ENCODE measurements at regions not wholly inside any gene's neighbourhood (a gene's known extent, or its start where the extent isn't known, plus 50 kb on each side); places are given as distances from the start of the nearest gene placed in this dataset.

DNA sequence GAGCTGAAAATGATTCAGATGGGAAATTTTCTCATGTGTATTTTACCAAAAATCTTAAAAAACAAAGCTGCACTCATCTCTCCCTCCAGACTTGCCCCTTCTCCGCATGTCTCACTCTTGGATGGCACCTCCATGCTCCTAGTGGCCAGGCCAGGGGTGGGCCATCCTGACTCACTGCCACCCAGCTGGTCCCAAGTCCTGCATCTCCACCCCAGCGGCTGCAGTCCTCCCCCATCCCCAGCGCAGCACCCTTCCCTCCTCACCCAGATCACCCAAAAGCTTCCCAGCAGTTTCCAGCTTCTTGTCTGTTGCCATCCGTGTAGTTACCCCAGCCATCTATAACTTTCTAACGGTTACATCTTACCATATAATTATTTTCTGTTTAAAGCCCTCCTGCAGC is 53.0 kb upstream of the INSIG1 start:
- ATAC-seq (no peak), DNase-seq (ENCODE audit: low spot score) (no peak)
- no peaks in the 10 kb centered on the region for H3K79me2 ChIP-seq (replicated peaks; ENCODE audit: insufficient read depth)
- H3K4me1 ChIP-seq (ENCODE audit: insufficient read depth): peaks cover 5% of the 10 kb centered on the region
- Mint-ChIP-seq H3K27me3 (ENCODE audit: insufficient read depth, low read depth, poor library complexity) (peaks cover 2% of the 10 kb centered on the region), H3K4me3 (no peak overlapping the region), H3K9me3 (peaks cover 29% of the 10 kb centered on the region), H3K36me3 (ENCODE audit: low read depth) (peaks cover 20% of the 10 kb centered on the region), H3K27ac (no peak overlapping the region), H3K4me1 (peaks cover 8% of the 10 kb centered on the region)
- no peak overlapping the region for H2AFZ ChIP-seq
- no peaks in the 10 kb centered on the region for H3K36me3 ChIP-seq (ENCODE audit: insufficient read depth)
- no peak overlapping the region for H3K4me3 ChIP-seq
- H3K27ac ChIP-seq (ENCODE audit: low read depth): no peak overlapping the region
- no peaks in the 10 kb centered on the region for H3F3A ChIP-seq (replicated peaks; ENCODE audit: low read depth)
- H3K27me3 ChIP-seq (ENCODE audit: insufficient read depth): no peaks in the 10 kb centered on the region
- no peak for TF ChIP-seq STAT1 (IDR thresholded peaks at IDR 0.05; ENCODE audit: unreplicated experiment)
- TF ChIP-seq EZH2phosphoT487 (IDR thresholded peaks at IDR 0.05; ENCODE audit: unreplicated experiment): no peak
- TF ChIP-seq, protein P1, sequence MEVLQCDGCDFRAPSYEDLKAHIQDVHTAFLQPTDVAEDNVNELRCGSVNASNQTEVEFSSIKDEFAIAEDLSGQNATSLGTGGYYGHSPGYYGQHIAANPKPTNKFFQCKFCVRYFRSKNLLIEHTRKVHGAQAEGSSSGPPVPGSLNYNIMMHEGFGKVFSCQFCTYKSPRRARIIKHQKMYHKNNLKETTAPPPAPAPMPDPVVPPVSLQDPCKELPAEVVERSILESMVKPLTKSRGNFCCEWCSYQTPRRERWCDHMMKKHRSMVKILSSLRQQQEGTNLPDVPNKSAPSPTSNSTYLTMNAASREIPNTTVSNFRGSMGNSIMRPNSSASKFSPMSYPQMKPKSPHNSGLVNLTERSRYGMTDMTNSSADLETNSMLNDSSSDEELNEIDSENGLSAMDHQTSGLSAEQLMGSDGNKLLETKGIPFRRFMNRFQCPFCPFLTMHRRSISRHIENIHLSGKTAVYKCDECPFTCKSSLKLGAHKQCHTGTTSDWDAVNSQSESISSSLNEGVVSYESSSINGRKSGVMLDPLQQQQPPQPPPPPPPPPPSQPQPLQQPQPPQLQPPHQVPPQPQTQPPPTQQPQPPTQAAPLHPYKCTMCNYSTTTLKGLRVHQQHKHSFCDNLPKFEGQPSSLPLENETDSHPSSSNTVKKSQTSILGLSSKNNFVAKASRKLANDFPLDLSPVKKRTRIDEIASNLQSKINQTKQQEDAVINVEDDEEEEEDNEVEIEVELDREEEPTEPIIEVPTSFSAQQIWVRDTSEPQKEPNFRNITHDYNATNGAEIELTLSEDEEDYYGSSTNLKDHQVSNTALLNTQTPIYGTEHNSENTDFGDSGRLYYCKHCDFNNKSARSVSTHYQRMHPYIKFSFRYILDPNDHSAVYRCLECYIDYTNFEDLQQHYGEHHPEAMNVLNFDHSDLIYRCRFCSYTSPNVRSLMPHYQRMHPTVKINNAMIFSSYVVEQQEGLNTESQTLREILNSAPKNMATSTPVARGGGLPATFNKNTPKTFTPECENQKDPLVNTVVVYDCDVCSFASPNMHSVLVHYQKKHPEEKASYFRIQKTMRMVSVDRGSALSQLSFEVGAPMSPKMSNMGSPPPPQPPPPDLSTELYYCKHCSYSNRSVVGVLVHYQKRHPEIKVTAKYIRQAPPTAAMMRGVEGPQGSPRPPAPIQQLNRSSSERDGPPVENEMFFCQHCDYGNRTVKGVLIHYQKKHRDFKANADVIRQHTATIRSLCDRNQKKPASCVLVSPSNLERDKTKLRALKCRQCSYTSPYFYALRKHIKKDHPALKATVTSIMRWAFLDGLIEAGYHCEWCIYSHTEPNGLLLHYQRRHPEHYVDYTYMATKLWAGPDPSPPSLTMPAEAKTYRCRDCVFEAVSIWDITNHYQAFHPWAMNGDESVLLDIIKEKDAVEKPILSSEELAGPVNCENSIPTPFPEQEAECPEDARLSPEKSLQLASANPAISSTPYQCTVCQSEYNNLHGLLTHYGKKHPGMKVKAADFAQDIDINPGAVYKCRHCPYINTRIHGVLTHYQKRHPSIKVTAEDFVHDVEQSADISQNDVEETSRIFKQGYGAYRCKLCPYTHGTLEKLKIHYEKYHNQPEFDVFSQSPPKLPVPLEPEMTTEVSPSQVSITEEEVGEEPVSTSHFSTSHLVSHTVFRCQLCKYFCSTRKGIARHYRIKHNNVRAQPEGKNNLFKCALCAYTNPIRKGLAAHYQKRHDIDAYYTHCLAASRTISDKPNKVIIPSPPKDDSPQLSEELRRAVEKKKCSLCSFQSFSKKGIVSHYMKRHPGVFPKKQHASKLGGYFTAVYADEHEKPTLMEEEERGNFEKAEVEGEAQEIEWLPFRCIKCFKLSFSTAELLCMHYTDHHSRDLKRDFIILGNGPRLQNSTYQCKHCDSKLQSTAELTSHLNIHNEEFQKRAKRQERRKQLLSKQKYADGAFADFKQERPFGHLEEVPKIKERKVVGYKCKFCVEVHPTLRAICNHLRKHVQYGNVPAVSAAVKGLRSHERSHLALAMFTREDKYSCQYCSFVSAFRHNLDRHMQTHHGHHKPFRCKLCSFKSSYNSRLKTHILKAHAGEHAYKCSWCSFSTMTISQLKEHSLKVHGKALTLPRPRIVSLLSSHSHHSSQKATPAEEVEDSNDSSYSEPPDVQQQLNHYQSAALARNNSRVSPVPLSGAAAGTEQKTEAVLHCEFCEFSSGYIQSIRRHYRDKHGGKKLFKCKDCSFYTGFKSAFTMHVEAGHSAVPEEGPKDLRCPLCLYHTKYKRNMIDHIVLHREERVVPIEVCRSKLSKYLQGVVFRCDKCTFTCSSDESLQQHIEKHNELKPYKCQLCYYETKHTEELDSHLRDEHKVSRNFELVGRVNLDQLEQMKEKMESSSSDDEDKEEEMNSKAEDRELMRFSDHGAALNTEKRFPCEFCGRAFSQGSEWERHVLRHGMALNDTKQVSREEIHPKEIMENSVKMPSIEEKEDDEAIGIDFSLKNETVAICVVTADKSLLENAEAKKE (CRISPR knock-in tag; IDR thresholded peaks at IDR 0.05): no peak
- TF ChIP-seq, protein P2, sequence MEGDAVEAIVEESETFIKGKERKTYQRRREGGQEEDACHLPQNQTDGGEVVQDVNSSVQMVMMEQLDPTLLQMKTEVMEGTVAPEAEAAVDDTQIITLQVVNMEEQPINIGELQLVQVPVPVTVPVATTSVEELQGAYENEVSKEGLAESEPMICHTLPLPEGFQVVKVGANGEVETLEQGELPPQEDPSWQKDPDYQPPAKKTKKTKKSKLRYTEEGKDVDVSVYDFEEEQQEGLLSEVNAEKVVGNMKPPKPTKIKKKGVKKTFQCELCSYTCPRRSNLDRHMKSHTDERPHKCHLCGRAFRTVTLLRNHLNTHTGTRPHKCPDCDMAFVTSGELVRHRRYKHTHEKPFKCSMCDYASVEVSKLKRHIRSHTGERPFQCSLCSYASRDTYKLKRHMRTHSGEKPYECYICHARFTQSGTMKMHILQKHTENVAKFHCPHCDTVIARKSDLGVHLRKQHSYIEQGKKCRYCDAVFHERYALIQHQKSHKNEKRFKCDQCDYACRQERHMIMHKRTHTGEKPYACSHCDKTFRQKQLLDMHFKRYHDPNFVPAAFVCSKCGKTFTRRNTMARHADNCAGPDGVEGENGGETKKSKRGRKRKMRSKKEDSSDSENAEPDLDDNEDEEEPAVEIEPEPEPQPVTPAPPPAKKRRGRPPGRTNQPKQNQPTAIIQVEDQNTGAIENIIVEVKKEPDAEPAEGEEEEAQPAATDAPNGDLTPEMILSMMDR (conservative IDR thresholded peaks at IDR 0.05; ENCODE audit: low read depth in 2 of 2): no peak
- H3K9me2 ChIP-seq (ENCODE audit: insufficient read depth): no peaks in the 10 kb centered on the region
- H4K20me1 ChIP-seq (replicated peaks; ENCODE audit: insufficient read depth): no peaks in the 10 kb centered on the region
- no peak overlapping the region for H3K4me2 ChIP-seq

Data from GM23338 (cell line).